ENCODE measurements at regions not wholly inside any gene's neighbourhood (a gene's known extent, or its start where the extent isn't known, plus 50 kb on each side); places are given as distances from the start of the nearest gene placed in this dataset.

DNA sequence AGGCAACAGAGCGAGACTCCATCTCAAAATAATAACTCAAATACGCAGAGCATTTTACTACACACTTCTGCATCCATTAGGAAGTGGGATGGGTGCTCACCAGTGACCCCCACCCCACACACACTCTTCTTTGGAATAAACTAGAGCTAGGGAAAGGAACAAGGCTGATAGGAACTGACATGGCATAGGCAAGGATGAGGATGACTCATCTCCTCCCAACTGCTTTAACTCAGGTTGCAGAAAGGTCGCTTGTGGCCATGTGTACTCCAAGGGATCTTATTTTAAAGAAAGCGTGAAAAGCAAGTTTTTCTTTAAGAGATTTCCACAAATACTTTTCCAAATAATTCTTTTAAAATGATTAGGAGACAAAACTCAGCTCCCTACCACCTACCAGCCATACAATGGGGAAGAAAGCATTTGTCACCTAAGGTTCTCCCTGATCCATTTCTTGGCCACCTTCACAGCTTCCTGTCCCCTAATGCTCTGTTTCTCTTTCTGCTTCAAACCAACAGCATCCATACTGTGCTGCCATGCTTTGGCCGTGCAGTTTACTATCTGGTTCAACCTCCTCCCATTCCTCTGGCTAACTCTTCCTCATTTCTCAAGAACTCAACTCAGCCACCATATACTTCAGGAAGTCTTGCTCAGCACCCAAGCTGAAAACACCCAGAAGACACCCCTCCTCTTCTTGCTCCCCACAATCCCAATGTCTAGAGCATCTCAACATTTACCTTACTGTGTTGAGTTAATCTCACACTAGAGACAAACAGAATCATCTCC lies 211.9 kb downstream of the ACTL7B start:
- no peaks in the 10 kb centered on the region for H3K79me2 ChIP-seq (ENCODE audit: control insufficient read depth, low read length)
- H4K20me1 ChIP-seq (ENCODE audit: control insufficient read depth, insufficient read depth, low read depth, low read length) = no peaks in the 10 kb centered on the region
- H3K27ac ChIP-seq (ENCODE audit: low read depth, low read length) = no peak overlapping the region
- H3K27me3 ChIP-seq (ENCODE audit: control insufficient read depth, low read length) = no peaks in the 10 kb centered on the region
- H3K4me1 ChIP-seq (ENCODE audit: control insufficient read depth, low read length) = no peaks in the 10 kb centered on the region
- H3K9me3 ChIP-seq (ENCODE audit: control insufficient read depth, insufficient read depth, low read length) = no peaks in the 10 kb centered on the region
- no peak overlapping the region for H3K4me2 ChIP-seq (ENCODE audit: low read length)
- TF ChIP-seq, protein P1, sequence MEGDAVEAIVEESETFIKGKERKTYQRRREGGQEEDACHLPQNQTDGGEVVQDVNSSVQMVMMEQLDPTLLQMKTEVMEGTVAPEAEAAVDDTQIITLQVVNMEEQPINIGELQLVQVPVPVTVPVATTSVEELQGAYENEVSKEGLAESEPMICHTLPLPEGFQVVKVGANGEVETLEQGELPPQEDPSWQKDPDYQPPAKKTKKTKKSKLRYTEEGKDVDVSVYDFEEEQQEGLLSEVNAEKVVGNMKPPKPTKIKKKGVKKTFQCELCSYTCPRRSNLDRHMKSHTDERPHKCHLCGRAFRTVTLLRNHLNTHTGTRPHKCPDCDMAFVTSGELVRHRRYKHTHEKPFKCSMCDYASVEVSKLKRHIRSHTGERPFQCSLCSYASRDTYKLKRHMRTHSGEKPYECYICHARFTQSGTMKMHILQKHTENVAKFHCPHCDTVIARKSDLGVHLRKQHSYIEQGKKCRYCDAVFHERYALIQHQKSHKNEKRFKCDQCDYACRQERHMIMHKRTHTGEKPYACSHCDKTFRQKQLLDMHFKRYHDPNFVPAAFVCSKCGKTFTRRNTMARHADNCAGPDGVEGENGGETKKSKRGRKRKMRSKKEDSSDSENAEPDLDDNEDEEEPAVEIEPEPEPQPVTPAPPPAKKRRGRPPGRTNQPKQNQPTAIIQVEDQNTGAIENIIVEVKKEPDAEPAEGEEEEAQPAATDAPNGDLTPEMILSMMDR (IDR thresholded peaks at IDR 0.05; ENCODE audit: low read depth, low read length, poor library complexity, severe bottlenecking) = no peak
- H3K9me2 ChIP-seq (replicated peaks; ENCODE audit: control insufficient read depth, low read length) = no peaks in the 10 kb centered on the region
- no peak overlapping the region for H3K4me3 ChIP-seq (ENCODE audit: low read length)
- no peaks in the 10 kb centered on the region for H3K36me3 ChIP-seq (ENCODE audit: control insufficient read depth, low read length)
- H3F3A ChIP-seq (ENCODE audit: control insufficient read depth, insufficient read depth) = no peaks in the 10 kb centered on the region

DNA sequence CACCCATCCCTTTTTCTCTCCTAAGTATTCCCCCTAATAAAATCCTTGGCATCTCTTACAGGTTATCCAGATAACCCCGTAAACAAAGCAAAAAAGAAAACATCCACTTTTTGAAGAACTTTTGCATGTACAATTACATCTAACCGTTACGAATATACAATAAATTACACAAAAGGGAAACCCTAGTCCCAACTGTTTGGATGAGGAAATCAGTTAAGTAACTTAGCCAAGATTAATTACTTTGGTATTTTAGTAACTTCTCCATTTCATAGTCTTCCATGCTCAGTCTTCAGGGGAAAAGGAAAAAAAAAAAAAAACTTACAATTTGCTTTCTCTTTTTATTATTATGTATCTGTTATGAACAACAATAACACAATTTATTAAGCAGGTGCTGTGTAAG lies 212.9 kb downstream of the ACTL7B start:
- Histone ChIP-seq H3K9me2 (replicated peaks; ENCODE audit: control insufficient read depth, low read length) (no peaks in the 10 kb centered on the region), H3K4me1 (ENCODE audit: control insufficient read depth, low read length) (no peaks in the 10 kb centered on the region), H3K4me3 (ENCODE audit: low read length) (no peak overlapping the region), H4K20me1 (ENCODE audit: control insufficient read depth, insufficient read depth, low read depth, low read length) (no peaks in the 10 kb centered on the region), H3K4me2 (ENCODE audit: low read length) (no peak overlapping the region), H3K9me3 (ENCODE audit: control insufficient read depth, insufficient read depth, low read length) (no peaks in the 10 kb centered on the region), H3K27ac (ENCODE audit: low read depth, low read length) (no peak overlapping the region), H3K27me3 (ENCODE audit: control insufficient read depth, low read length) (no peaks in the 10 kb centered on the region), H3K36me3 (ENCODE audit: control insufficient read depth, low read length) (no peaks in the 10 kb centered on the region), H3F3A (ENCODE audit: control insufficient read depth, insufficient read depth) (no peaks in the 10 kb centered on the region), H3K79me2 (ENCODE audit: control insufficient read depth, low read length) (no peaks in the 10 kb centered on the region)
- no peak for TF ChIP-seq EZH2phosphoT487 (IDR thresholded peaks at IDR 0.05; ENCODE audit: borderline replicate concordance, low read length)
- TF ChIP-seq, protein P1 (IDR thresholded peaks at IDR 0.05; ENCODE audit: low read depth, low read length, poor library complexity, severe bottlenecking) = no peak

DNA sequence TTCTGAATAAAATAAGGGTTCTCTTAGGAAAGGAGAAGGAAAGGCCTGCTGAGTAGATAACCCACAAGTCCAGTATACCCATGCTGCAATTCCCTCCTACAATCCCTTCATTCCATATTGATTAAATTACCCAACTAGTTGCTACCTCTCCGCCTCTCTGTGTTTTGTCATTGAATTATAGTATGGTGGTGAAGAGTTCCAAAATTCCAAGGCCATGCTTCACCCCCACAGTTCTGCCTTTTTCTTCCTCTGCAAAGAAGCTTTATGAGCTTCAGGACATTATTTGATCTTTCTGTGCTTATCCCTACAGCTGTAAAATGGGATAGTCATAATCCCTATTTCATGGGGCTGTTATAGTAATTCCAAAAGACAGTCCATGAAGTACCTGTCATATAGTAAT lies 215.6 kb downstream of the ACTL7B start:
- Histone ChIP-seq H3K4me3 (ENCODE audit: low read length) (no peak overlapping the region), H3K4me2 (ENCODE audit: low read length) (no peak overlapping the region), H3K27ac (ENCODE audit: low read depth, low read length) (no peak overlapping the region), H3K9me2 (replicated peaks; ENCODE audit: control insufficient read depth, low read length) (no peaks in the 10 kb centered on the region), H3K9me3 (ENCODE audit: control insufficient read depth, insufficient read depth, low read length) (no peaks in the 10 kb centered on the region), H3F3A (ENCODE audit: control insufficient read depth, insufficient read depth) (no peaks in the 10 kb centered on the region), H3K36me3 (ENCODE audit: control insufficient read depth, low read length) (no peaks in the 10 kb centered on the region), H3K4me1 (ENCODE audit: control insufficient read depth, low read length) (no peaks in the 10 kb centered on the region), H3K27me3 (ENCODE audit: control insufficient read depth, low read length) (no peaks in the 10 kb centered on the region), H4K20me1 (ENCODE audit: control insufficient read depth, insufficient read depth, low read depth, low read length) (no peaks in the 10 kb centered on the region), H3K79me2 (ENCODE audit: control insufficient read depth, low read length) (no peaks in the 10 kb centered on the region)
- TF ChIP-seq EZH2phosphoT487 (IDR thresholded peaks at IDR 0.05; ENCODE audit: borderline replicate concordance, low read length) = no peak
- TF ChIP-seq, protein P1 (IDR thresholded peaks at IDR 0.05; ENCODE audit: low read depth, low read length, poor library complexity, severe bottlenecking) = no peak
